ENCODE measurements at regions not wholly inside any gene's neighbourhood (a gene's known extent, or its start where the extent isn't known, plus 50 kb on each side); places are given as distances from the start of the nearest gene placed in this dataset.

DNA sequence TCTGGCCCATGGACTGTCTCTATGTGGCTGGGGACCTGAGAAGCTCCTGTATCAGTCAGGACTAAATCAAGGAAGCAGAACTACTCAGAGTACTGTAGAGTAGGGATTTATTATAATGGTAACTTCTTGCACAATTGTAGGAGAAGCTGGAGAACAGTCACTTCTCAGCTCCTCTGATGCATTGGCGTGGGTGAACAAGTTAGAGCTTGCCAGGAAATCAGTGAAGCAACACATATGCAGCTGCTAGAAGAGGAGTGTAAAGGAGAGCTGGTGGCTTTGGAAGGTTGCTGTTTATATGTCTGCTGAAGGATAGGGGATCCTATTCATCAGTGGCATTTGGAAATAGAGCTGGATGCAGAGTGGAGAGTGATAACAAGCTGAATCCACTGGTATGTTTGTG lies 215.5 kb upstream of the CWC22 start:
- TF ChIP-seq, protein P1, sequence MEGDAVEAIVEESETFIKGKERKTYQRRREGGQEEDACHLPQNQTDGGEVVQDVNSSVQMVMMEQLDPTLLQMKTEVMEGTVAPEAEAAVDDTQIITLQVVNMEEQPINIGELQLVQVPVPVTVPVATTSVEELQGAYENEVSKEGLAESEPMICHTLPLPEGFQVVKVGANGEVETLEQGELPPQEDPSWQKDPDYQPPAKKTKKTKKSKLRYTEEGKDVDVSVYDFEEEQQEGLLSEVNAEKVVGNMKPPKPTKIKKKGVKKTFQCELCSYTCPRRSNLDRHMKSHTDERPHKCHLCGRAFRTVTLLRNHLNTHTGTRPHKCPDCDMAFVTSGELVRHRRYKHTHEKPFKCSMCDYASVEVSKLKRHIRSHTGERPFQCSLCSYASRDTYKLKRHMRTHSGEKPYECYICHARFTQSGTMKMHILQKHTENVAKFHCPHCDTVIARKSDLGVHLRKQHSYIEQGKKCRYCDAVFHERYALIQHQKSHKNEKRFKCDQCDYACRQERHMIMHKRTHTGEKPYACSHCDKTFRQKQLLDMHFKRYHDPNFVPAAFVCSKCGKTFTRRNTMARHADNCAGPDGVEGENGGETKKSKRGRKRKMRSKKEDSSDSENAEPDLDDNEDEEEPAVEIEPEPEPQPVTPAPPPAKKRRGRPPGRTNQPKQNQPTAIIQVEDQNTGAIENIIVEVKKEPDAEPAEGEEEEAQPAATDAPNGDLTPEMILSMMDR (conservative IDR thresholded peaks at IDR 0.05): no peak
- TF ChIP-seq ZFX (IDR thresholded peaks at IDR 0.05): no peak

Measured in C4-2B (cell line).